K562 (cell line): ENCODE measurements at regions not wholly inside any gene's neighbourhood (a gene's known extent, or its start where the extent isn't known, plus 50 kb on each side); places are given as distances from the start of the nearest gene placed in this dataset.

Experiments
- CC2D1A ChIP-seq: fragments of 450-650 bp; IDR thresholded peaks from 2 replicates; pipeline ENCODE4 v1.6.1; 2017; ENCODE audit warnings: mild to moderate bottlenecking
- CREBBP ChIP-seq: IDR thresholded peaks from one replicate; pipeline ENCODE4 v1.6.1; 2012; ENCODE audit warnings: low read depth, mild to moderate bottlenecking, control low read depth, inconsistent platforms, low read length
- EP300 ChIP-seq: IDR thresholded peaks from 2 replicates; pipeline ENCODE4 v1.6.1; 2012; ENCODE audit warnings: low read length, improper control_type of control experiment
- ETV6 ChIP-seq, 3 experiments: fragments of 150-350 bp in 1 of 3; sonication (generic) in 1 of 3; formaldehyde crosslinking in 1 of 3; IDR thresholded peaks; 2 replicates each; pipeline versions ENCODE4 v1.6.1 to v1.8.0; 2014 to 2022; ENCODE audit warnings: borderline replicate concordance in 2 of 3, low read depth in 2 of 3, antibody characterized with exemption in 1 of 3, low read length in 1 of 3, mild to moderate bottlenecking in 1 of 3, missing genetic modification reagents in 1 of 3
- NELFE ChIP-seq: IDR thresholded peaks from 2 replicates; pipeline ENCODE4 v1.6.1; 2011; ENCODE audit warnings: mild to moderate bottlenecking; ENCODE audit not compliant: insufficient read depth, insufficient read length
- NEUROD1 ChIP-seq: fragments of 150-350 bp; IDR thresholded peaks from 2 replicates; pipeline ENCODE4 v1.6.1; 2014; ENCODE audit warnings: borderline replicate concordance, low read length, low read depth; ENCODE audit not compliant: partially characterized antibody
- PCBP2 ChIP-seq: fragments of 200-400 bp; formaldehyde crosslinking; IDR thresholded peaks from 2 replicates; pipeline ENCODE4 v1.6.1; 2018; ENCODE audit warnings: low read length, low read depth, mild to moderate bottlenecking, moderate library complexity; ENCODE audit not compliant: poor library complexity, severe bottlenecking
- PHTF2 ChIP-seq: fragments of 250-450 bp; sonication (Bioruptor Pico); IDR thresholded peaks from 2 replicates; pipeline ENCODE4 v1.5.0; 2021; ENCODE audit warnings: mild to moderate bottlenecking
- PTBP1 ChIP-seq: fragments of 200-400 bp; formaldehyde crosslinking; IDR thresholded peaks from 2 replicates; pipeline ENCODE4 v1.6.1; 2017; ENCODE audit warnings: low read depth, low read length
- SOX6 ChIP-seq: fragments of 450-650 bp; IDR thresholded peaks from 2 replicates; pipeline ENCODE4 v1.6.1; 2014; ENCODE audit warnings: mild to moderate bottlenecking
- TEAD4 ChIP-seq, 2 experiments: sonication (generic) in 1 of 2; formaldehyde crosslinking in 1 of 2; IDR thresholded peaks; 2 replicates each; pipeline versions ENCODE4 v1.6.1 to v1.8.0; 2012 to 2022; ENCODE audit warnings: borderline replicate concordance in 1 of 2, inconsistent platforms in 1 of 2, low read length in 1 of 2, mild to moderate bottlenecking in 1 of 2, missing genetic modification reagents in 1 of 2
- ZFP30 ChIP-seq: fragments of 250-450 bp; sonication (Bioruptor Pico); IDR thresholded peaks from 2 replicates; pipeline ENCODE4 v1.8.0; 2022; ENCODE audit warnings: moderate library complexity, mild to moderate bottlenecking, inconsistent platforms, borderline replicate concordance
- ZNF143 ChIP-seq: sonication (generic); formaldehyde crosslinking; IDR thresholded peaks from 2 replicates; pipeline ENCODE4 v1.9.0; 2022; ENCODE audit warnings: mild to moderate bottlenecking, missing genetic modification reagents
- ZNF239 ChIP-seq: fragments of 250-450 bp; sonication (Bioruptor Pico); IDR thresholded peaks from 2 replicates; pipeline ENCODE4 v1.4.0; 2020; ENCODE audit warnings: mild to moderate bottlenecking
- ZNF644 ChIP-seq: fragments of 200-800 bp; sonication (Bioruptor generic); IDR thresholded peaks from 2 replicates; pipeline ENCODE4 v1.6.1; 2016; ENCODE audit warnings: low read depth, missing genetic modification characterization, missing compliant biosample characterization
- ZNF785 ChIP-seq: fragments of 250-450 bp; sonication (Bioruptor Pico); IDR thresholded peaks from 2 replicates; pipeline ENCODE4 v1.4.0; 2020; ENCODE audit warnings: mild to moderate bottlenecking
- TF ChIP-seq, protein P1 (sequence below): conservative IDR thresholded peaks from 2 replicates; pipeline ENCODE4 v1.6.1; 2011; ENCODE audit warnings: low read depth, mild to moderate bottlenecking, low read length; ENCODE audit not compliant: control insufficient read depth
- TF ChIP-seq, protein P2 (sequence below): fragments of 450-650 bp; IDR thresholded peaks from 2 replicates; pipeline ENCODE4 v1.6.1; 2016; ENCODE audit warnings: missing biosample characterization, missing genetic modification characterization
- TF ChIP-seq, protein P3 (sequence below): fragments of 450-650 bp; formaldehyde crosslinking; IDR thresholded peaks from 2 replicates; pipeline ENCODE4 v1.4.0; 2020; ENCODE audit warnings: mild to moderate bottlenecking, moderate library complexity
- TF ChIP-seq, protein P4 (sequence below): fragments of 450-650 bp; IDR thresholded peaks from 2 replicates; pipeline ENCODE4 v1.6.1; 2017; ENCODE audit warnings: antibody characterized with exemption, mild to moderate bottlenecking

DNA sequence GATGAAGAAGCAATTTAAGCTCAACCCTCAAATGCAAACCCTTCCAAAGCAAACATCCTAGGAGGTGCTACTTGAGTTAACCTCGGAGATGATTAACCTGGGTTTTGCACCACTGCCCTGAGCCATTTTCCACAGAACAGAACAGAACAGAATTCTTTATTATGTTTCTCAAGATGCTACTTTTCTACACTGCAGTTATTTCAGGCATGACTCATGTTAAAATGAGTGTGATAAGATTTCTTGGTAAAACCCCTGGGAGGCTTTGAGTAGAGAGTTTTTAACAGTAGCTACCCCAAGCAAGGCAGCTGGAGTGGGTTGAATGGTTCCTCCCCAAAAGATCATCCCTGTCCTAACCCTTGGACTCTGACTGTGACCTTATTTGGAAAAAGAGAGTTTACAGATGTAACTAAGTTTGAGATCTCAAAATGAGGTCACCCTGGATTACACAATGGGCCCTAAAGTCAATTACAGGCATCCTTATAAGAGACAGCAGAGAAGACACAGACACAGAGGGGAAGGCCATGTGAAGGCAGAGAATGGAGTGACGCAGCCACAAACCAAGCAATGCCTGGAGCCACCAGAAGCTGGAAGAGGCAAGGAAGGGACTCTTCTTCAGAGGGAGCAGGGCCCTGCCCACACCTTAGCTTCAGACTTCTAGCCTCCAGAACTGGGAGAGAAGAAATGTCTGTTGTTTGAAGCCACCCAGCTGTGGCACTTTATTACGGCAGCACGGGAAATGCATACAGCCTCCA, 153.4 kb downstream of the ETS2 start (continued):
- no peak for TF ChIP-seq PHTF2 (CRISPR knock-in tag)
- TF ChIP-seq, protein P1, sequence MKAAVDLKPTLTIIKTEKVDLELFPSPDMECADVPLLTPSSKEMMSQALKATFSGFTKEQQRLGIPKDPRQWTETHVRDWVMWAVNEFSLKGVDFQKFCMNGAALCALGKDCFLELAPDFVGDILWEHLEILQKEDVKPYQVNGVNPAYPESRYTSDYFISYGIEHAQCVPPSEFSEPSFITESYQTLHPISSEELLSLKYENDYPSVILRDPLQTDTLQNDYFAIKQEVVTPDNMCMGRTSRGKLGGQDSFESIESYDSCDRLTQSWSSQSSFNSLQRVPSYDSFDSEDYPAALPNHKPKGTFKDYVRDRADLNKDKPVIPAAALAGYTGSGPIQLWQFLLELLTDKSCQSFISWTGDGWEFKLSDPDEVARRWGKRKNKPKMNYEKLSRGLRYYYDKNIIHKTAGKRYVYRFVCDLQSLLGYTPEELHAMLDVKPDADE = no peak
- no peak for TF ChIP-seq NELFE
- no peak; the same call in 1 of the 2 replicates for TF ChIP-seq TEAD4 (IDR thresholded peaks at IDR 0.05; ENCODE audit: low read length)
- no peak for TF ChIP-seq TEAD4 (CRISPR knock-in tag; IDR thresholded peaks at IDR 0.05; ENCODE audit: borderline replicate concordance)
- no peak for TF ChIP-seq ZFP30 (CRISPR knock-in tag)
- no peak for TF ChIP-seq CREBBP
- no peak for TF ChIP-seq ZNF644
- TF ChIP-seq, protein P2, sequence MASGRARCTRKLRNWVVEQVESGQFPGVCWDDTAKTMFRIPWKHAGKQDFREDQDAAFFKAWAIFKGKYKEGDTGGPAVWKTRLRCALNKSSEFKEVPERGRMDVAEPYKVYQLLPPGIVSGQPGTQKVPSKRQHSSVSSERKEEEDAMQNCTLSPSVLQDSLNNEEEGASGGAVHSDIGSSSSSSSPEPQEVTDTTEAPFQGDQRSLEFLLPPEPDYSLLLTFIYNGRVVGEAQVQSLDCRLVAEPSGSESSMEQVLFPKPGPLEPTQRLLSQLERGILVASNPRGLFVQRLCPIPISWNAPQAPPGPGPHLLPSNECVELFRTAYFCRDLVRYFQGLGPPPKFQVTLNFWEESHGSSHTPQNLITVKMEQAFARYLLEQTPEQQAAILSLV (tag) = no peak
- TF ChIP-seq ZNF239 (CRISPR knock-in tag) = no peak
- TF ChIP-seq ZNF143 (CRISPR knock-in tag) = no peak
- no peak for TF ChIP-seq ETV6 (IDR thresholded peaks at IDR 0.05; ENCODE audit: borderline replicate concordance in 1 of 2, low read depth in 2 of 2, low read length in 1 of 2)
- TF ChIP-seq ETV6 (CRISPR knock-in tag; IDR thresholded peaks at IDR 0.05; ENCODE audit: borderline replicate concordance) = no peak
- TF ChIP-seq ZNF785 (CRISPR knock-in tag) = no peak
- TF ChIP-seq, protein P3, sequence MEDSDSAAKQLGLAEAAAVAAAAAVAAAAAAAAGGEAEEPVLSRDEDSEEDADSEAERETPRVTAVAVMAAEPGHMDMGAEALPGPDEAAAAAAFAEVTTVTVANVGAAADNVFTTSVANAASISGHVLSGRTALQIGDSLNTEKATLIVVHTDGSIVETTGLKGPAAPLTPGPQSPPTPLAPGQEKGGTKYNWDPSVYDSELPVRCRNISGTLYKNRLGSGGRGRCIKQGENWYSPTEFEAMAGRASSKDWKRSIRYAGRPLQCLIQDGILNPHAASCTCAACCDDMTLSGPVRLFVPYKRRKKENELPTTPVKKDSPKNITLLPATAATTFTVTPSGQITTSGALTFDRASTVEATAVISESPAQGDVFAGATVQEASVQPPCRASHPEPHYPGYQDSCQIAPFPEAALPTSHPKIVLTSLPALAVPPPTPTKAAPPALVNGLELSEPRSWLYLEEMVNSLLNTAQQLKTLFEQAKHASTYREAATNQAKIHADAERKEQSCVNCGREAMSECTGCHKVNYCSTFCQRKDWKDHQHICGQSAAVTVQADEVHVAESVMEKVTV (CRISPR knock-in tag) = no peak
- TF ChIP-seq, protein P4, sequence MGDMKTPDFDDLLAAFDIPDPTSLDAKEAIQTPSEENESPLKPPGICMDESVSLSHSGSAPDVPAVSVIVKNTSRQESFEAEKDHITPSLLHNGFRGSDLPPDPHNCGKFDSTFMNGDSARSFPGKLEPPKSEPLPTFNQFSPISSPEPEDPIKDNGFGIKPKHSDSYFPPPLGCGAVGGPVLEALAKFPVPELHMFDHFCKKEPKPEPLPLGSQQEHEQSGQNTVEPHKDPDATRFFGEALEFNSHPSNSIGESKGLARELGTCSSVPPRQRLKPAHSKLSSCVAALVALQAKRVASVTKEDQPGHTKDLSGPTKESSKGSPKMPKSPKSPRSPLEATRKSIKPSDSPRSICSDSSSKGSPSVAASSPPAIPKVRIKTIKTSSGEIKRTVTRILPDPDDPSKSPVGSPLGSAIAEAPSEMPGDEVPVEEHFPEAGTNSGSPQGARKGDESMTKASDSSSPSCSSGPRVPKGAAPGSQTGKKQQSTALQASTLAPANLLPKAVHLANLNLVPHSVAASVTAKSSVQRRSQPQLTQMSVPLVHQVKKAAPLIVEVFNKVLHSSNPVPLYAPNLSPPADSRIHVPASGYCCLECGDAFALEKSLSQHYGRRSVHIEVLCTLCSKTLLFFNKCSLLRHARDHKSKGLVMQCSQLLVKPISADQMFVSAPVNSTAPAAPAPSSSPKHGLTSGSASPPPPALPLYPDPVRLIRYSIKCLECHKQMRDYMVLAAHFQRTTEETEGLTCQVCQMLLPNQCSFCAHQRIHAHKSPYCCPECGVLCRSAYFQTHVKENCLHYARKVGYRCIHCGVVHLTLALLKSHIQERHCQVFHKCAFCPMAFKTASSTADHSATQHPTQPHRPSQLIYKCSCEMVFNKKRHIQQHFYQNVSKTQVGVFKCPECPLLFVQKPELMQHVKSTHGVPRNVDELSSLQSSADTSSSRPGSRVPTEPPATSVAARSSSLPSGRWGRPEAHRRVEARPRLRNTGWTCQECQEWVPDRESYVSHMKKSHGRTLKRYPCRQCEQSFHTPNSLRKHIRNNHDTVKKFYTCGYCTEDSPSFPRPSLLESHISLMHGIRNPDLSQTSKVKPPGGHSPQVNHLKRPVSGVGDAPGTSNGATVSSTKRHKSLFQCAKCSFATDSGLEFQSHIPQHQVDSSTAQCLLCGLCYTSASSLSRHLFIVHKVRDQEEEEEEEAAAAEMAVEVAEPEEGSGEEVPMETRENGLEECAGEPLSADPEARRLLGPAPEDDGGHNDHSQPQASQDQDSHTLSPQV = no peak
- no peak for TF ChIP-seq PCBP2
- TF ChIP-seq PTBP1 = no peak
- TF ChIP-seq SOX6 = no peak; the same call in 1 of the 2 replicates
- no peak for TF ChIP-seq CC2D1A
- no peak for TF ChIP-seq NEUROD1
- TF ChIP-seq EP300 = no peak
